NCI-H2107 treated with DMSO at 0.1 percent for 48 hours (cell line): ENCODE measurements at regions not wholly inside any gene's neighbourhood (a gene's known extent, or its start where the extent isn't known, plus 50 kb on each side); places are given as distances from the start of the nearest gene placed in this dataset.

Experiments
- DNase-seq: peaks from one replicate; lab custom pipeline; 2025; ENCODE audit not compliant: unreplicated experiment; lab: John Stamatoyannopoulos, UW

- no peak for DNase-seq
Measured at GRCh38 chr1:60229821-60230220, 156.3 kb upstream of the C1orf87 start.

- no peak for DNase-seq
Measured at GRCh38 chr1:60228041-60228491, 154.5 kb upstream of the C1orf87 start.

DNA sequence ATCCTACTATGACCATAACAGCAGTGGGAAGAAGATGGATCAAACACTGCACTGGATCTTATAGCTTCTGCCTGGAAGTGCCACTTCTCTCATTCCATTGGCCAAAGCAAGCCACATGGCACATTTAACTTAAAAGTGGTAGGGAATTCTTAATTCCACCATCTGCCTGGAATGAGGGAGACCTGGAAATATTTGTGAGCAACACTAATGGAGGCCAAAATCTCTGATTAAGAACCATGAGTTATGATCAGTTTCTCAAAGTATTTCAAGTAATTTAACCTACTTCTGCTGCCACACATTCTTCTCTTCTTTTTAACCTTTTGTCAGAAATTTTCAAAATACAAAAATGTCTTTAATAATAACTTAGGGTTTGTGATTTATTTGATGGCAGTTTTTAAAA, 154.0 kb upstream of the C1orf87 start:
- DNase-seq = no peak

DNA sequence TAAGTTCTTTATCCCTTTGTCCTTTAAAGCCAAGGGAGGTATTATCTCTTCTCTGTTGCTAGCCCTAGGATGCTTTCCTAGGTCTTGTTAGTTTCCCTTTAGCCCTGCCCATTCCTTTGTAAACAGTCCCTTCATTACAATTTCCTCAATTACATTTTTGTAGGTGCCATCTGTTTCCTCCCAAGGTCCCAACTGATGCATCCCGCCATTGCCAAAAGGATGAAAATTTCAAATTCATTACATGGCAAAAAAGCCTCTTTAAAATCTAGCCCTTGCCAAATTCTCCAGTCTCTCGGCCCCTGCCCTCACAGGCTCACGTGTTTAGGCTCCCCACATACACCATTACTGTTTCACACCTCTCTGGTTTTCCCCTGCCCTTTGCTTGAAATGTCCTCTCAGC, 151.9 kb upstream of the C1orf87 start:
- no peak for DNase-seq

GRCh38 chr1:60224523-60224922, 151.0 kb upstream of the C1orf87 start:
- DNase-seq = no peak

DNA sequence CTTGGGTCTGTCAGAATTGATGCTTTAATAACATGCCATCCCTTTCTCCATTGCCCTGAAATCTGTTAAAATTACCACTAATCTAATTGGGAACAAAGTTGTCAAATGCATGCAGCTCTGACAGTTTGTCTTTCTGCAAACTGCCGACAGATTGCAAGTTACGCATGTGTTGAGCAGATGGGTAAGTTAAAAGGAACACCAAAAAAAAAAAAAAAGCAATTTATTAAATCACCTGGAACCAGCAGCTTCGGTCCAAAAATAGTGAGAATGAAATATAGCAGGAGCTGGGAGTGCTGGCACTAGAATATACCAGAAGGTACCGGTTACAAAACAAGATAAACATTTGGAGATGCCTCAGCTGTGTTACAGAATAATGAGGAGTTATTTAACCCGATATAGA, 149.6 kb upstream of the C1orf87 start:
- DNase-seq = no peak

- DNase-seq = no peak
Measured at GRCh38 chr1:60222360-60223115, 149.0 kb upstream of the C1orf87 start.

GRCh38 chr1:60213253-60213652, 139.7 kb upstream of the C1orf87 start:
- no peak for DNase-seq

DNA sequence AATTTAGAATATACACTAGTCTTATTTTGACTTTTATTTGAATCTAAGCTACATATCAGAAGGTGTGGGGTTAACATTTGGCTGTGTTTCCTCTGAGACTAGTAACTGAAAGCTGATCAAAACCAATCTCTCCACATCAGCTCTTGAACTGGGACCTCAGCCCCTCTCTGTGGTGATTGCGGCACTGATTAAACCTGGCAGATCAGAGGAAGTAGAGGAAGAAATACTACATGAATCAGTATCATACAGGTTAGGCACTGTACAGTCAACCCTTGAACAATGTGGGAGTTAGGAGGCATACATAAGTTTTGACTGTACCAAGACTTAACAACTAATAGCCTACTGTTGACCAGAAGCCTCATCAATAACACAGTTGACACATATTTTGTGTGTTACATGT, 122.5 kb upstream of the C1orf87 start:
- no peak for DNase-seq

GRCh38 chr1:60185684-60186083, 112.1 kb upstream of the C1orf87 start:
- DNase-seq = no peak

- no peak for DNase-seq
Measured at GRCh38 chr1:60184521-60184920, 111.0 kb upstream of the C1orf87 start.

DNA sequence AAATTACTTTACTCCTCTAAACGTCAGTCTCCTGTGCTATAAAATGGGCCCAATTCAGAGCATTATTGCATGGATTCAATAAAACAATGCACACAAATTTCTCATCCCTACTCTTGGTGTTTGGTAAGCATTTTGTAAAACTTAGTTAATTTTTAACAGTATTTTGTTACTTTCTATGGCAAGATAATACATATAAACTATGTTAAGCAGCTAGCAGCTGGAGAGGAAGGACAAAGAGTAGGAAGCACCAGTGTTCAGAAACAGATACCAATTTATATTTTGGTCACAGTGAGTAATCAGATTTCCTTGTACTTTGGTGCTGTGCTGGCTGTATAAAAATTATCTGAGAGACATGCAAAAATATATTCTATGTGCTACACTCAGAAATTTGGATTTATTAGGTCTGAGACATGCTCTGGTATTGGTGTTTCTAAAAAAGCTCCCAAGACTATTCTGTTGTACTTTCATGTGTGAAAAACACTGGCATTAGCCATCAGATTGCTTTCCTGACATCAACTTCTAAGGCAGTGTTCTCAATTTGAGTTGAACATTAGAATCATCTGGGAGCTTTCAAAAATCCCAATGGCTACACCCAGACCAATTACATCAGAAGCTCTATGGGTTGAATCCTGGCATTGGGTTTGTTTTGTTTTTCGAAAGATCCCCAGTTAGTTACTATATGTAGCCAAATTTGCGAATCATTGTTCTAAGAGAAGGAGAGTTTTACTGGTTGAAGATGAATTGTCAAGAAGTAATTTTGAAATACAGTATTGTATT, 100.3 kb upstream of the C1orf87 start:
- no peak for DNase-seq

GRCh38 chr1:60173006-60173405, 99.4 kb upstream of the C1orf87 start:
- no peak for DNase-seq

DNA sequence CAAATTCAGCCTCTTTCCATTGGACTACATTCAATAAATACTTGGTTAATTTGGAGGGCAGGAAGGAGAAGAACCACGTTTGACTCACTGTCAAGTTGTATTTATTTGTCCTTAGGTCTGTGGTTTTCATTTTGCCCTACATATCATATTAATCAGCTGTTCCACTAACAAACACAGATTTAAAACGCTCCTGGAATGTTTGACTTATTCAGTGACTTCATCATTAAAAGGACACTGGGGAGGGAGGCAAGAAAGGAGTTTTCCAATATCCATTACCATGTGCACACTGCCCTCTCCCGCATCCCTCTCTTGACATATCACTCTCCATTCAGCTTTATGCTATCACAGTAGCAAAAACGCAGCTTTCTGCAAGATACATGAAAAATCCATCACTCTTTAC, 98.2 kb upstream of the C1orf87 start:
- DNase-seq = no peak

DNA sequence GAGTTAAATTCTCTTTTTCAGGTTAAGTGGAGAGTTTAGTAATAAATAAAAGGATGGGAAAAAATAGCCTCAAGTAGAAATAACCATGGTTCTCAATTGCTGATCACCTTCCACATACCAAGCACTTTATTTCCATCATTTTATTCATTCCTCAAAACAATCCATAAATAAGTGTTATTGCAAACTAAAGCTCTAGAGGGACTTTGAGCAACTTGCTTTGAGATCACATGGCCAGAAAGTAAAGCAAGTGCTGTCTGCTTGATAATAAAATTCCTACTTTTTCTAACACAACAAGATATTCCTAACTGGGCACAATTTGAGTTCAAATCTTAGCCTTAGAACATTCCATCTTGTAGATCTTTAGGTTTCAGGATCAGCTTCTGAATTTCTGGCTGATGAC, 97.1 kb upstream of the C1orf87 start:
- no peak for DNase-seq

- DNase-seq = no peak
Measured at GRCh38 chr1:60169206-60169605, 95.6 kb upstream of the C1orf87 start.

DNA sequence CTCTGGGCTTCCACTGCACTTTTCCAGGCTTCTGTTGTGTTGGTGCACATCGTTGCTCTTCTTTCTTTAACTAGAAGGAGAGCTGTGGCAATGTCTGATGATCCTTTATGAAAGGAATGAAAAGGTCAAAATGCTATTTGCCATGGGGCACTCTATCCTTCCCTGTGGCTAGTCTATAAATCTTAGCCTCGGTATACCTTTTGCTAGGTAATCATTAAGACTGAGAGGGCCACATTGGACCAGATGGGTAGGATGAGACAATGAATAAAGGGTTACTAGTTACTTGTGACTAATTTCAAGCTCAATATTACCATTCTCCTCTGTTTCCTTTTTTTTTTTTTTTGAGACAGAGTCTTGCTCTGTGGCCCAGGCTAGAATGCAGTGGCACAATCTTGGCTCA, 89.4 kb upstream of the C1orf87 start:
- no peak for DNase-seq

- no peak for DNase-seq
Measured at GRCh38 chr1:60160141-60160540, 86.6 kb upstream of the C1orf87 start.

- DNase-seq = no peak
Measured at GRCh38 chr1:60156371-60156770, 82.8 kb upstream of the C1orf87 start.

- DNase-seq = no peak
Measured at GRCh38 chr1:60153961-60154360, 80.4 kb upstream of the C1orf87 start.

- DNase-seq = no peak
Measured at GRCh38 chr1:60152891-60153290, 79.3 kb upstream of the C1orf87 start.

- no peak for DNase-seq
Measured at GRCh38 chr1:60151311-60151710, 77.7 kb upstream of the C1orf87 start.
